Parathyroid adenoma (tissue), 2 donors: ENCODE measurements at regions not wholly inside any gene's neighbourhood (a gene's known extent, or its start where the extent isn't known, plus 50 kb on each side); places are given as distances from the start of the nearest gene placed in this dataset.

Experiments
- H2AFZ ChIP-seq: fragments of 300-600 bp; sonication (generic); one replicate; pipeline ENCODE4 v1.7.0; 2017; ENCODE audit warnings: antibody characterized with exemption, mild to moderate bottlenecking
- H3K27ac ChIP-seq: fragments of 300-600 bp; sonication (generic); one replicate; pipeline ENCODE4 v1.7.0; 2017
- H3K27me3 ChIP-seq: fragments of 300-600 bp; sonication (generic); one replicate; pipeline ENCODE4 v1.7.0; 2017; ENCODE audit warnings: low read length; ENCODE audit not compliant: control insufficient read depth, insufficient read depth
- H3K36me3 ChIP-seq: fragments of 300-600 bp; sonication (generic); one replicate; pipeline ENCODE4 v1.7.0; 2017; ENCODE audit warnings: low read length; ENCODE audit not compliant: control insufficient read depth, insufficient read depth
- H3K4me1 ChIP-seq: fragments of 300-600 bp; sonication (generic); one replicate; pipeline ENCODE4 v1.7.0; 2017; ENCODE audit warnings: control low read depth
- H3K4me2 ChIP-seq: fragments of 300-600 bp; sonication (generic); one replicate; pipeline ENCODE4 v1.7.0; 2017; ENCODE audit warnings: low read length
- H3K4me3 ChIP-seq: fragments of 300-600 bp; sonication (generic); one replicate; pipeline ENCODE4 v1.7.0; 2017; ENCODE audit warnings: low read depth, low read length
- H3K79me2 ChIP-seq: fragments of 300-600 bp; sonication (generic); one replicate; pipeline ENCODE4 v1.7.0; 2017; ENCODE audit warnings: control low read depth
- H3K9ac ChIP-seq: fragments of 300-600 bp; sonication (generic); one replicate; pipeline ENCODE4 v1.7.0; 2017; ENCODE audit warnings: mild to moderate bottlenecking
- H3K9me3 ChIP-seq: fragments of 300-600 bp; sonication (generic); one replicate; pipeline ENCODE4 v1.7.0; 2017; ENCODE audit warnings: low read length; ENCODE audit not compliant: control insufficient read depth
- TF ChIP-seq, protein P1 (sequence below): fragments of 300-600 bp; sonication (generic); IDR thresholded peaks from one replicate; pipeline ENCODE4 v1.7.0; 2017; ENCODE audit warnings: antibody characterized with exemption, mild to moderate bottlenecking
- donor health status: primary hyperparathyroidism.

DNA sequence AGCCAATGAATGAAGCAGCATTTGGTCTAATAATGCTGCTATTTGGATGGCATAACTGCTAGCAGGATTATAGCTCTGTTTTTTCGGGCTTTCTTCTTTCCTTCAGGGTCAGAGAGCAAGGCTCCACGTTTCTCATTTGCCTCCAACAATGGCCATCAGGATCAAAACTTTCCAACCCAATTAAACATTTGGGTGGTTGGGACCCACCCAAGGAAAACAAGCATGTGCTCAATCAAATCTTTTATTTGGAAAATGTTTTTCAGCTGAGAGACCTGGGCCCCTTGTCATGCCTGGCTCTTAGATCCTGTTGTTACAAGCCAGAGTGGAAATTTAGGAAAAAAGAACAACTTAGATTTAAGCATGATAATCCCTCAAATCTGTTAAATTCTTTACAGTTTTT is 373.1 kb upstream of the USP24 start:
- Histone ChIP-seq H3K4me2 (no peak overlapping the region), H3K27me3 (no peaks in the 10 kb centered on the region), H3K9me3 (no peaks in the 10 kb centered on the region), H3K4me1 (no peaks in the 10 kb centered on the region), H3K9ac (no peak overlapping the region), H3K4me3 (no peak overlapping the region), H2AFZ (no peak overlapping the region), H3K27ac (no peak overlapping the region), H3K36me3 (no peaks in the 10 kb centered on the region), H3K79me2 (no peaks in the 10 kb centered on the region)
- TF ChIP-seq, protein P1, sequence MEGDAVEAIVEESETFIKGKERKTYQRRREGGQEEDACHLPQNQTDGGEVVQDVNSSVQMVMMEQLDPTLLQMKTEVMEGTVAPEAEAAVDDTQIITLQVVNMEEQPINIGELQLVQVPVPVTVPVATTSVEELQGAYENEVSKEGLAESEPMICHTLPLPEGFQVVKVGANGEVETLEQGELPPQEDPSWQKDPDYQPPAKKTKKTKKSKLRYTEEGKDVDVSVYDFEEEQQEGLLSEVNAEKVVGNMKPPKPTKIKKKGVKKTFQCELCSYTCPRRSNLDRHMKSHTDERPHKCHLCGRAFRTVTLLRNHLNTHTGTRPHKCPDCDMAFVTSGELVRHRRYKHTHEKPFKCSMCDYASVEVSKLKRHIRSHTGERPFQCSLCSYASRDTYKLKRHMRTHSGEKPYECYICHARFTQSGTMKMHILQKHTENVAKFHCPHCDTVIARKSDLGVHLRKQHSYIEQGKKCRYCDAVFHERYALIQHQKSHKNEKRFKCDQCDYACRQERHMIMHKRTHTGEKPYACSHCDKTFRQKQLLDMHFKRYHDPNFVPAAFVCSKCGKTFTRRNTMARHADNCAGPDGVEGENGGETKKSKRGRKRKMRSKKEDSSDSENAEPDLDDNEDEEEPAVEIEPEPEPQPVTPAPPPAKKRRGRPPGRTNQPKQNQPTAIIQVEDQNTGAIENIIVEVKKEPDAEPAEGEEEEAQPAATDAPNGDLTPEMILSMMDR: no peak

DNA sequence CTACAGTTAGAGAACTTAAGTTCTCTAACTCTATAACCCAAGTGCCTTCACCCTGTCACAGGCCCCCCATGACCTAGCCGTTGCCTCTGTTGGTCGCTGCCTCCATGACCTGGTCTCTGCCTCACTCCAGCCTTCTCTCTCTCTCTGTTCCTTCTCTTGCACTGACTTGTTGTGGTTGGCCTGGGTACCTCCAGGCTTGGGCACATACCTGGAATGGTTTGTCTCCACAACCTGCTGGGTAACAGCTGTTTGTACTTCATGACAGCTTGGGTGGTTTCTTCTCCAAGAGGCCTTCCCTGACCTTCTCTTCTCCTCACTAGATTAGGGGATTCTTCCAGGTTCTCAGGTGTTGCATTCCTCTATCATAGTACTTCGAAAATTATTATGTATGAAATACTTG is 371.6 kb upstream of the USP24 start:
- Histone ChIP-seq H3K36me3 (no peaks in the 10 kb centered on the region), H2AFZ (no peak overlapping the region), H3K27me3 (no peaks in the 10 kb centered on the region), H3K4me2 (no peak overlapping the region), H3K4me3 (no peak overlapping the region), H3K9me3 (no peaks in the 10 kb centered on the region), H3K79me2 (no peaks in the 10 kb centered on the region), H3K9ac (no peak overlapping the region), H3K27ac (no peak overlapping the region), H3K4me1 (no peaks in the 10 kb centered on the region)
- TF ChIP-seq, protein P1: no peak

DNA sequence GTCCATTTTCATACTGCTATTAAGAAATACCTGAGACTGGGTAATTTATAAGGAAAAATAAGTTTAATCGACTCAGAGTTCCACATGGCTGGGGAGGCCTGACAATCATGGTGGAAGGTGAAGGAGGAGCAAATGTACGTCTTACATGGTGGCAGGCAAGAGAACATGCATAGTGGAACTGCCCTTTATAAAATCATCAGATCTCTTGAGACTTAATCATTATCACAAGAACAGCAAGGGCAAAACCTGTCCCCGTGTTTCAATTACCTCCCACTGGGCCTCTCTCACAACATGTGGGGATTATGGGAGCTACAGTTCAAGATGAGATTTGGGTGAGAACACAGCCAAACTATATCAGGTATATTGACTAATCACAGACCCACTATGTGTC is 370.2 kb upstream of the USP24 start:
- H3K9ac ChIP-seq: no peak overlapping the region
- no peak overlapping the region for H3K27ac ChIP-seq
- TF ChIP-seq, protein P1: no peak
- no peaks in the 10 kb centered on the region for H3K9me3 ChIP-seq
- no peaks in the 10 kb centered on the region for H3K27me3 ChIP-seq
- H3K4me2 ChIP-seq: no peak overlapping the region
- H3K4me1 ChIP-seq: no peaks in the 10 kb centered on the region
- H3K79me2 ChIP-seq: no peaks in the 10 kb centered on the region
- no peaks in the 10 kb centered on the region for H3K36me3 ChIP-seq
- no peak overlapping the region for H2AFZ ChIP-seq
- H3K4me3 ChIP-seq: no peak overlapping the region

DNA sequence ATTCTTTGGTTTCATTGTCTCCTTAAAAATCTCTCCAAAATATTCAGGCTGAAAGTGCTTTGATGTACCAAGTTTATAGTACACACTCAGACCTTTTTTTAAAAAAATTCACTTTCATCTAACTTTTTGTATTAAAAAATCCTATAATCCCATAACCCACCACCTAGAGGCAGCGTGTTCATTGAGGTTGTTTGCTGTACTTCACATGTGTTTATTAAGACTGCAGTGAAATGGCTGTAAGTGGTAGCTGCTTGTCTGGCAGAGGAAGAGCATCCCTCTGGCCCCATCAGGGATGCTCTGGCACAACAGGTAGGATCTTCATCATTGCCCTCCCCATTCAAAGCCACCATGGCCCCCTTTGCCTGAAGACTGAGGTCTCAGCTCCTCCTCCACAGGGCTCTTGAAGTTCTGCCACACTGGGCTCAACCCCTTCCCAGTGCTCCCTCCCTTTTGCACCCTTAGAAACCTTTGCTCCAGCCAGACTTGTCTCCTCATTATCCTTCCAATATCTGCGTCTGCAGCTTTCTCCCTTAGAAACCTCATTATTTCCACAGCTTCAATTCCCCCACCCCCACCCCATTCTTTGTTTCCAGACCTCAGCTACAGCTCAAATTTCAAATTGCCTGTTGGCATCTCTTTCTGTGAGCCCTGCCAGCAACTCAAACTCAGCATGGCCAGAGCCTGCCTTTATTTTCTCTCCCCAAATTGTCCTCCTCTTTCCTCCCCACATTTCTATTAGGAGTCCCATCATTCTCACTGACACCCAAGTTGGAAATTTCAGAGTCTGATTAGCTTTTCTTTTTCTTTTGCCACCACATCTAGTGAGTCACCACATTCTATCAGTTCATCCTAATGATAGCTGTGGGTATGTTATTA is 369.6 kb upstream of the USP24 start:
- TF ChIP-seq, protein P1: no peak
- H3K4me3 ChIP-seq: no peak overlapping the region
- H3K4me1 ChIP-seq: no peaks in the 10 kb centered on the region
- no peak overlapping the region for H3K27ac ChIP-seq
- H2AFZ ChIP-seq: no peak overlapping the region
- H3K9ac ChIP-seq: no peak overlapping the region
- no peaks in the 10 kb centered on the region for H3K79me2 ChIP-seq
- H3K4me2 ChIP-seq: no peak overlapping the region
- no peaks in the 10 kb centered on the region for H3K36me3 ChIP-seq
- H3K27me3 ChIP-seq: no peaks in the 10 kb centered on the region
- H3K9me3 ChIP-seq: no peaks in the 10 kb centered on the region

DNA sequence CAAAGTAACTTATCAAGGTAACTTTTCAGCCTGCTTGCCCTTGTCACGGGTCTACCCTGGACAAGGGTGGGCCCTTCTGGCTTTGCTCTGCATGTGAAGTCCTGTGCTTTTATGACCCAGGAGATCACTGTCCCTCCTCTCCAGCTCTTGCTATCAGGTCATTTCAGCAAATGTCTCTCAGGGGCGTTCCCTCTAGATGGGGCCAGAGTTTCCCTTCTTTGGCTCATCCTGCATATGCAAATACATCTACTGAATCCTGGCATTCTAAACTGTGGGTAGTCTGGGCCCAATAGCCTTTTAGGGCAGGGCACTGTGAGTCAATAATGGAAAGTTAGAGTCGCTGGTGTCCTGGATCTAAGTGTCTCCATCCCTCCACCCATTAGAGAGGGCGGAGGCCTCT is 366.9 kb upstream of the USP24 start:
- H2AFZ ChIP-seq: no peak overlapping the region
- no peaks in the 10 kb centered on the region for H3K79me2 ChIP-seq
- TF ChIP-seq, protein P1: no peak
- no peak overlapping the region for H3K9ac ChIP-seq
- H3K4me1 ChIP-seq: no peaks in the 10 kb centered on the region
- H3K9me3 ChIP-seq: no peaks in the 10 kb centered on the region
- H3K4me2 ChIP-seq: no peak overlapping the region
- no peaks in the 10 kb centered on the region for H3K27me3 ChIP-seq
- no peaks in the 10 kb centered on the region for H3K36me3 ChIP-seq
- no peak overlapping the region for H3K27ac ChIP-seq
- no peak overlapping the region for H3K4me3 ChIP-seq
